Breast epithelium (tissue), 4 donors: ENCODE measurements at regions not wholly inside any gene's neighbourhood (a gene's known extent, or its start where the extent isn't known, plus 50 kb on each side); places are given as distances from the start of the nearest gene placed in this dataset.
A peak's percentile ranks its signal among the peaks of the same experiment; 100 is the strongest.

Experiments used
- DNase-seq, 2 donors: peaks; one replicate each; pipeline ENCODE4 v3.0.0-alpha.2; 2019; ENCODE audit warnings: low spot score in 2 of 2
- H3K27ac ChIP-seq, 2 donors: fragments of 200-600 bp; sonication (generic) in 1 of 2; one replicate each; pipeline ENCODE4 v1.5.1; 2016 to 2019; ENCODE audit warnings: mild to moderate bottlenecking in 1 of 2
- H3K27me3 ChIP-seq, 2 donors: fragments of 200-600 bp; sonication (generic) in 1 of 2; one replicate each; pipeline versions ENCODE4 v1.5.1 to v1.6.0; 2017 to 2019; ENCODE audit warnings: control low read depth in 1 of 2, mild to moderate bottlenecking in 1 of 2
- H3K36me3 ChIP-seq: fragments of 200-600 bp; one replicate; pipeline ENCODE4 v1.5.1; 2019
- H3K4me1 ChIP-seq, 2 donors: fragments of 200-600 bp; sonication (generic); one replicate each; pipeline ENCODE4 v1.5.1; 2016 to 2019; ENCODE audit warnings: control low read depth in 1 of 2
- H3K4me3 ChIP-seq, 3 donors: fragments of 200-600 bp; sonication (generic); 1 replicate in 2 of 3; 2 replicates in 1 of 3; pipeline ENCODE4 v1.5.1; 2016 to 2019; ENCODE audit warnings: mild to moderate bottlenecking in 3 of 3, moderate library complexity in 2 of 3
- H3K9me3 ChIP-seq, 2 donors: fragments of 200-600 bp; sonication (generic) in 1 of 2; one replicate each; pipeline ENCODE4 v1.5.1; 2016 to 2019; ENCODE audit warnings: control low read depth in 1 of 2
- POLR2A ChIP-seq: fragments of 450-650 bp; IDR thresholded peaks from one replicate; pipeline ENCODE4 v1.6.1; 2016; ENCODE audit warnings: antibody characterized with exemption, mild to moderate bottlenecking, moderate library complexity
- POLR2AphosphoS5 ChIP-seq, 3 donors: sonication (generic); formaldehyde crosslinking; IDR thresholded peaks; one replicate each; pipeline ENCODE4 v1.6.1; 2017; ENCODE audit warnings: antibody characterized with exemption in 3 of 3
- intact Hi-C: fragments of 100-400 bp; cut with DNase I; formaldehyde crosslinking; loops from one replicate; pipeline ENCODE4 v1.15.1; 2023; ENCODE audit warnings: low total_unique reads
- TF ChIP-seq, protein P1 (sequence below), 3 donors: fragments of 450-650 bp; IDR thresholded peaks; one replicate each; pipeline ENCODE4 v1.5.1; 2016 to 2017; ENCODE audit warnings: antibody characterized with exemption in 3 of 3, mild to moderate bottlenecking in 3 of 3, moderate library complexity in 3 of 3

DNA sequence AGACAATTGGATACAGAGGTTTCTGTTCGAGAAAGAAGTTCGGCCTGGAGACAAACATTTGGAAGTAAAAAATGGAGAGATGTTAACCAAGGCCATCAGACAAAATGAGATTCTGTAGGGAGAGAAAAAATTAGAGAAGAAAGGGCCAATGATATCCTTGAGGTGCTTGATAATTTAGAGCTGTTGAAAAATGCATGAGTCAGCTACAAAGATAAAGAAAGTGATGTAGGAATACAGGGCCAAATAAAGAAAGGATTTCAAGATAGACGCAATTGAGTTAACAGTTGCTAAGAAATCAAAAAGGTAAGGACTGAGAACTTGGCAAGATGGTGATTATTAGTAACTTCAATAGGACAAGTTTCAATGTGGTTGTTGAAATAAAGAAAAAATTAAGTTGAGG lies 384.2 kb upstream of the SEMA3A start:
- no peak overlapping the region for H3K27ac ChIP-seq
- no peaks in the 10 kb centered on the region for H3K4me1 ChIP-seq
- no peaks in the 10 kb centered on the region for H3K36me3 ChIP-seq
- intact Hi-C loops = no loop called here
- TF ChIP-seq, protein P1, sequence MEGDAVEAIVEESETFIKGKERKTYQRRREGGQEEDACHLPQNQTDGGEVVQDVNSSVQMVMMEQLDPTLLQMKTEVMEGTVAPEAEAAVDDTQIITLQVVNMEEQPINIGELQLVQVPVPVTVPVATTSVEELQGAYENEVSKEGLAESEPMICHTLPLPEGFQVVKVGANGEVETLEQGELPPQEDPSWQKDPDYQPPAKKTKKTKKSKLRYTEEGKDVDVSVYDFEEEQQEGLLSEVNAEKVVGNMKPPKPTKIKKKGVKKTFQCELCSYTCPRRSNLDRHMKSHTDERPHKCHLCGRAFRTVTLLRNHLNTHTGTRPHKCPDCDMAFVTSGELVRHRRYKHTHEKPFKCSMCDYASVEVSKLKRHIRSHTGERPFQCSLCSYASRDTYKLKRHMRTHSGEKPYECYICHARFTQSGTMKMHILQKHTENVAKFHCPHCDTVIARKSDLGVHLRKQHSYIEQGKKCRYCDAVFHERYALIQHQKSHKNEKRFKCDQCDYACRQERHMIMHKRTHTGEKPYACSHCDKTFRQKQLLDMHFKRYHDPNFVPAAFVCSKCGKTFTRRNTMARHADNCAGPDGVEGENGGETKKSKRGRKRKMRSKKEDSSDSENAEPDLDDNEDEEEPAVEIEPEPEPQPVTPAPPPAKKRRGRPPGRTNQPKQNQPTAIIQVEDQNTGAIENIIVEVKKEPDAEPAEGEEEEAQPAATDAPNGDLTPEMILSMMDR (IDR thresholded peaks at IDR 0.05) = no peak
- TF ChIP-seq POLR2AphosphoS5 (IDR thresholded peaks at IDR 0.05) (no peak), POLR2A (no peak)
- DNase-seq = no peak
- no peaks in the 10 kb centered on the region for H3K9me3 ChIP-seq
- no peaks in the 10 kb centered on the region for H3K27me3 ChIP-seq
- H3K4me3 ChIP-seq = no peak overlapping the region

GRCh38 chr7:84568781-84569180 lies 374.2 kb upstream of the SEMA3A start:
- peak overlapping the region in 1 of 2 donors; percentile 5 for H3K27ac ChIP-seq
- intact Hi-C loops = no loop called here
- TF ChIP-seq, protein P1 (IDR thresholded peaks at IDR 0.05) = no peak
- TF ChIP-seq POLR2A = no peak
- TF ChIP-seq POLR2AphosphoS5 (IDR thresholded peaks at IDR 0.05) = no peak
- H3K4me3 ChIP-seq = peak overlapping the region in 1 of 3 donors; percentile 12
- no peaks in the 10 kb centered on the region for H3K4me1 ChIP-seq
- DNase-seq = no peak
- H3K27me3 ChIP-seq = no peaks in the 10 kb centered on the region
- H3K9me3 ChIP-seq = no peaks in the 10 kb centered on the region
- H3K36me3 ChIP-seq = no peaks in the 10 kb centered on the region

GRCh38 chr7:84565345-84566074 lies 370.9 kb upstream of the SEMA3A start:
- DNase-seq = no peak
- Histone ChIP-seq H3K4me3 (no peak overlapping the region), H3K27ac (no peak overlapping the region), H3K27me3 (no peaks in the 10 kb centered on the region), H3K9me3 (no peaks in the 10 kb centered on the region), H3K4me1 (no peaks in the 10 kb centered on the region), H3K36me3 (no peaks in the 10 kb centered on the region)
- no peak for TF ChIP-seq POLR2A
- TF ChIP-seq, protein P1 (IDR thresholded peaks at IDR 0.05) = no peak
- TF ChIP-seq POLR2AphosphoS5 (IDR thresholded peaks at IDR 0.05) = no peak
- intact Hi-C loops = no loop called here

- Histone ChIP-seq H3K27ac (no peak overlapping the region), H3K27me3 (no peaks in the 10 kb centered on the region), H3K36me3 (no peaks in the 10 kb centered on the region), H3K4me1 (no peaks in the 10 kb centered on the region), H3K9me3 (peaks cover 0 to 21% of the 10 kb centered on the region in 2 donors), H3K4me3 (no peak overlapping the region)
- intact Hi-C loops = no loop called here
- no peak for DNase-seq
- TF ChIP-seq POLR2AphosphoS5 (IDR thresholded peaks at IDR 0.05) = no peak
- no peak for TF ChIP-seq POLR2A
- TF ChIP-seq, protein P1 (IDR thresholded peaks at IDR 0.05) = no peak
Measured at GRCh38 chr7:84553711-84554110, 359.1 kb upstream of the SEMA3A start.

- no peak overlapping the region for H3K27ac ChIP-seq
- DNase-seq = no peak
- TF ChIP-seq, protein P1 (IDR thresholded peaks at IDR 0.05) = no peak
- TF ChIP-seq POLR2A (no peak), POLR2AphosphoS5 (IDR thresholded peaks at IDR 0.05) (no peak)
- intact Hi-C loops = no loop called here
- H3K27me3 ChIP-seq = no peaks in the 10 kb centered on the region
- no peaks in the 10 kb centered on the region for H3K4me1 ChIP-seq
- H3K9me3 ChIP-seq = no peaks in the 10 kb centered on the region
- no peak overlapping the region for H3K4me3 ChIP-seq
- H3K36me3 ChIP-seq = no peaks in the 10 kb centered on the region
Measured at GRCh38 chr7:84549409-84549808, 354.8 kb upstream of the SEMA3A start.
